ENCODE measurements at regions not wholly inside any gene's neighbourhood (a gene's known extent, or its start where the extent isn't known, plus 50 kb on each side); places are given as distances from the start of the nearest gene placed in this dataset.
"Not testable (repeated sequence)": the region's sequence is repeated elsewhere in the genome, so short reads cannot be mapped to it uniquely, and the experiment has no call there.

- no peak for DNase-seq
Measured at GRCh38 chr3:152671446-152672319, 163.2 kb upstream of the P2RY1 start.

- DNase-seq, result no peak
Measured at GRCh38 chr3:152672320-152672649, 162.6 kb upstream of the P2RY1 start.

- no peak for DNase-seq
Measured at GRCh38 chr3:152676810-152677379, 158.0 kb upstream of the P2RY1 start.

- no peak for DNase-seq
Measured at GRCh38 chr3:152677491-152677890, 157.4 kb upstream of the P2RY1 start.

- no peak for DNase-seq
Measured at GRCh38 chr3:152682477-152682876, 152.5 kb upstream of the P2RY1 start.

GRCh38 chr3:152683521-152683999 lies 151.4 kb upstream of the P2RY1 start:
- no peak for DNase-seq

- no peak for DNase-seq
Measured at GRCh38 chr3:152684279-152684678, 150.7 kb upstream of the P2RY1 start.

- no peak for DNase-seq
Measured at GRCh38 chr3:152688313-152688712, 146.6 kb upstream of the P2RY1 start.

GRCh38 chr3:152692326-152692725 lies 142.6 kb upstream of the P2RY1 start:
- not testable (repeated sequence) for DNase-seq

GRCh38 chr3:152693521-152694250 lies 141.2 kb upstream of the P2RY1 start:
- DNase-seq, result not testable (repeated sequence)

GRCh38 chr3:152695840-152696239 lies 139.1 kb upstream of the P2RY1 start:
- DNase-seq, result no peak

- DNase-seq, result no peak
Measured at GRCh38 chr3:152696962-152697361, 138.0 kb upstream of the P2RY1 start.

- DNase-seq, result no peak
Measured at GRCh38 chr3:152703245-152703890, 131.6 kb upstream of the P2RY1 start.

- no peak for DNase-seq
Measured at GRCh38 chr3:152706991-152707713, 127.8 kb upstream of the P2RY1 start.

- no peak for DNase-seq
Measured at GRCh38 chr3:152709659-152710058, 125.3 kb upstream of the P2RY1 start.

- no peak for DNase-seq
Measured at GRCh38 chr3:152710549-152710948, 124.4 kb upstream of the P2RY1 start.

GRCh38 chr3:152713989-152714388 lies 120.9 kb upstream of the P2RY1 start:
- DNase-seq, result no peak

GRCh38 chr3:152714507-152714906 lies 120.4 kb upstream of the P2RY1 start:
- no peak for DNase-seq

GRCh38 chr3:152717252-152717651 lies 117.7 kb upstream of the P2RY1 start:
- no peak for DNase-seq

GRCh38 chr3:152718810-152719209 lies 116.1 kb upstream of the P2RY1 start:
- no peak for DNase-seq

GRCh38 chr3:152719264-152719663 lies 115.7 kb upstream of the P2RY1 start:
- DNase-seq, result no peak

- no peak for DNase-seq
Measured at GRCh38 chr3:152720951-152721718, 113.8 kb upstream of the P2RY1 start.
